ENCODE measurements at regions not wholly inside any gene's neighbourhood (a gene's known extent, or its start where the extent isn't known, plus 50 kb on each side); places are given as distances from the start of the nearest gene placed in this dataset.

GRCh38 chr17:27072885-27073284 is 221.0 kb upstream of the WSB1 start:
- TF ChIP-seq CTCF (IDR thresholded peaks at IDR 0.05; ENCODE audit: insufficient read depth, low read depth, low read length) (no peak), EZH2 (IDR thresholded peaks at IDR 0.05; ENCODE audit: insufficient read depth, low read length) (no peak)
